ENCODE measurements at regions not wholly inside any gene's neighbourhood (a gene's known extent, or its start where the extent isn't known, plus 50 kb on each side); places are given as distances from the start of the nearest gene placed in this dataset.

DNA sequence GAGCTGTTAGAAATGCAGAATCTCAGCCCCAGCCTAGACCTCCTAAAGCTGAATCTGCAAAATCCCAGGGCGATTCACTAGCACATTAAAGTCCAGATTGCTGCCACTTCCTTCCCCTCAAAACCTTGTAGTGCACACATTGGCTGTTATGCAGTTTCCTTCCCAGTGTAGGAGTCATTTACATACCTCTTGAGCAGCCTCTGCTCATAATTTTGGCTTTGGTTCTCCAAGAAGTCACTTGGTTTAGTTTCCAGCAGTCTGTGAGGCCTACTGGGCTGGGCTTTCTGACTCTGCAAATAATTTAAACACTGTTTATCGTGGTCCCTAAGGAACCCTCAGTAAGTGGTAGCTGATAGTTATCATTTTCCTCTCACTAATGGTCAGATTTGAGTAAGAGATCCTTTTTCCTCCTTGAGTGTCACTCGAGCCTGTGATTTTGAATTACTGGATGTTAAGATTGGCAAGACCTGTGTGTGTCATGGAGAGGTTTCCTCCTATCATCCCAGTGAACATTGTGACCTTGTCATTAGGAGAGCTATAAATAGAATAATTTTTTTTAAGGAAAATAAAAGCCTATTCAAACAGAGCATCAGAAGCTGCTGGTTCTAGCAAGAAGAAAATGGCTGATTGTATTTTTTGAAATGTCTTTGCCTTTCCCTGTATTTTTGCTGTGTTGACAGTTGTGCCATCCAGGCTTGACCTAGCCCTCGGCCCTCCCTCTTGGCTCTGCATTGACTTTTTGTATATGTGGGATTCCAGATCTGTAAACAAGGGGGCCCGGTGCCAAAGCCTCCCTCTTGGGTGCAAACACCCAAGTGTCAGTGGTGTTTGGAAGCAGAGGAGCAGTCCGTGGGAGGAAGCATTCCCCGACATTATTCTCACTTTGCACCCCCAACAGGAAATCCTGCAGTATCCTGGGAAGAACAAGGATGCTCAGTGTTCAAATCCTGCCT, 134.8 kb upstream of the ANKRD28 start:
- no peak for TF ChIP-seq CTCF (IDR thresholded peaks at IDR 0.05)
- no peak for TF ChIP-seq EP300 (IDR thresholded peaks at IDR 0.05; ENCODE audit: low read depth)
- no peak for TF ChIP-seq POLR2A (IDR thresholded peaks at IDR 0.05)
- TF ChIP-seq POLR2AphosphoS5 (IDR thresholded peaks at IDR 0.05) = no peak

Measured in transverse colon (tissue), 4 donors.